Testis (tissue), 2 donors: ENCODE measurements at regions not wholly inside any gene's neighbourhood (a gene's known extent, or its start where the extent isn't known, plus 50 kb on each side); places are given as distances from the start of the nearest gene placed in this dataset.

Source experiments
- DNase-seq: peaks from one replicate; pipeline ENCODE4 v3.0.0-alpha.2; 2019
- H3K27ac ChIP-seq, 2 donors: fragments of 200-600 bp; sonication (generic); one replicate each; pipeline ENCODE4 v1.5.1; 2019
- H3K27me3 ChIP-seq: fragments of 200-600 bp; sonication (generic); one replicate; pipeline ENCODE4 v1.5.1; 2019
- H3K36me3 ChIP-seq: fragments of 200-600 bp; sonication (generic); one replicate; pipeline ENCODE4 v1.5.1; 2017; ENCODE audit warnings: low read depth; ENCODE audit errors: missing control alignments
- H3K4me1 ChIP-seq: fragments of 200-600 bp; sonication (generic); one replicate; pipeline ENCODE4 v1.5.1; 2019
- H3K4me3 ChIP-seq, 2 donors: fragments of 200-600 bp; sonication (generic); one replicate each; pipeline ENCODE4 v1.5.1; 2017 to 2019
- H3K9me3 ChIP-seq: fragments of 200-600 bp; sonication (generic); one replicate; pipeline ENCODE4 v1.5.1; 2017
- CTCF ChIP-seq, 3 experiments: fragments of 450-650 bp in 2 of 3; fragments of 200-600 bp in 1 of 3; sonication (generic) in 1 of 3; IDR thresholded peaks; one replicate each; pipeline ENCODE4 v1.5.1; 2016 to 2019; ENCODE audit warnings: antibody characterized with exemption in 3 of 3, mild to moderate bottlenecking in 2 of 3, moderate library complexity in 1 of 3
- POLR2A ChIP-seq: fragments of 450-650 bp; IDR thresholded peaks from one replicate; pipeline ENCODE4 v1.6.1; 2017; ENCODE audit warnings: antibody characterized with exemption, mild to moderate bottlenecking, moderate library complexity
- WGBS, 2 donors: methylation state at CpG; one replicate each; pipeline ENCODE4 v1.1.5; 2018; 5-methylcytosine and 5-hydroxymethylcytosine counted together
- intact Hi-C: fragments of 100-400 bp; cut with DNase I; formaldehyde crosslinking; loops from one replicate; pipeline ENCODE4 v1.15.1; 2023; ENCODE audit warnings: low total_unique reads

GRCh38 chr11:106474274-106474673 is 396.8 kb downstream of the AASDHPPT start:
- intact Hi-C loops, result no loop called here
- no peaks in the 10 kb centered on the region for H3K27me3 ChIP-seq
- WGBS, 2 donors, result 88 to 96% methylated on average over 2 of the region's 2 CpGs
- TF ChIP-seq CTCF (IDR thresholded peaks at IDR 0.05) (no peak), POLR2A (no peak)
- no peak for DNase-seq
- no peak overlapping the region for H3K4me3 ChIP-seq
- no peak overlapping the region for H3K27ac ChIP-seq
- H3K4me1 ChIP-seq, result peaks cover 3% of the 10 kb centered on the region
- H3K36me3 ChIP-seq, result no peaks in the 10 kb centered on the region
- H3K9me3 ChIP-seq, result no peaks in the 10 kb centered on the region

- no peaks in the 10 kb centered on the region for H3K4me1 ChIP-seq
- H3K27ac ChIP-seq, result no peak overlapping the region
- intact Hi-C loops, result no loop called here
- WGBS, 2 donors, result 89 to 91% methylated on average over 5 of the region's 5 CpGs
- no peaks in the 10 kb centered on the region for H3K36me3 ChIP-seq
- no peak overlapping the region for H3K4me3 ChIP-seq
- no peaks in the 10 kb centered on the region for H3K27me3 ChIP-seq
- DNase-seq, result no peak
- no peaks in the 10 kb centered on the region for H3K9me3 ChIP-seq
- no peak for TF ChIP-seq POLR2A
- TF ChIP-seq CTCF (IDR thresholded peaks at IDR 0.05), result no peak
Measured at GRCh38 chr11:106475181-106475580, 397.7 kb downstream of the AASDHPPT start.

- no peaks in the 10 kb centered on the region for H3K36me3 ChIP-seq
- TF ChIP-seq CTCF (IDR thresholded peaks at IDR 0.05), result no peak
- no peak for TF ChIP-seq POLR2A
- no peaks in the 10 kb centered on the region for H3K9me3 ChIP-seq
- intact Hi-C loops, result no loop called here
- DNase-seq, result no peak
- no peaks in the 10 kb centered on the region for H3K4me1 ChIP-seq
- WGBS, 2 donors, result 28 to 38% methylated on average over 1 of the region's 1 CpG
- no peak overlapping the region for H3K27ac ChIP-seq
- no peaks in the 10 kb centered on the region for H3K27me3 ChIP-seq
- no peak overlapping the region for H3K4me3 ChIP-seq
Measured at GRCh38 chr11:106477776-106478175, 400.3 kb downstream of the AASDHPPT start.

- intact Hi-C loops, result no loop called here
- no peak overlapping the region for H3K27ac ChIP-seq
- no peaks in the 10 kb centered on the region for H3K9me3 ChIP-seq
- no peaks in the 10 kb centered on the region for H3K36me3 ChIP-seq
- TF ChIP-seq CTCF (IDR thresholded peaks at IDR 0.05), result no peak
- TF ChIP-seq POLR2A, result no peak
- WGBS, 2 donors, result 50 to 56% methylated on average over 3 of the region's 3 CpGs
- no peaks in the 10 kb centered on the region for H3K27me3 ChIP-seq
- H3K4me3 ChIP-seq, result no peak overlapping the region
- DNase-seq, result no peak
- H3K4me1 ChIP-seq, result peaks cover 5% of the 10 kb centered on the region
Measured at GRCh38 chr11:106479646-106480045, 402.2 kb downstream of the AASDHPPT start.

GRCh38 chr11:106480581-106481190 is 403.2 kb downstream of the AASDHPPT start:
- intact Hi-C loops, result no loop called here
- DNase-seq, result no peak
- H3K27ac ChIP-seq, result no peak overlapping the region
- H3K36me3 ChIP-seq, result no peaks in the 10 kb centered on the region
- no peak for TF ChIP-seq POLR2A
- TF ChIP-seq CTCF (IDR thresholded peaks at IDR 0.05), result no peak
- no peaks in the 10 kb centered on the region for H3K27me3 ChIP-seq
- no peaks in the 10 kb centered on the region for H3K9me3 ChIP-seq
- no peak overlapping the region for H3K4me3 ChIP-seq
- 77 to 78% methylated on average over 1 of the region's 1 CpG for WGBS, 2 donors
- peaks cover 5% of the 10 kb centered on the region for H3K4me1 ChIP-seq
